ENCODE measurements at regions not wholly inside any gene's neighbourhood (a gene's known extent, or its start where the extent isn't known, plus 50 kb on each side); places are given as distances from the start of the nearest gene placed in this dataset.
"Not testable (repeated sequence)": the region's sequence is repeated elsewhere in the genome, so short reads cannot be mapped to it uniquely, and the experiment has no call there.

GRCh38 chr3:8143186-8143585 is 358.4 kb upstream of the LMCD1 start:
- no peak for DNase-seq (ENCODE audit: low read depth)

GRCh38 chr3:8145661-8146060 is 356.0 kb upstream of the LMCD1 start:
- DNase-seq (ENCODE audit: low read depth), result no peak

GRCh38 chr3:8147711-8148110 is 353.9 kb upstream of the LMCD1 start:
- no peak for DNase-seq (ENCODE audit: low read depth)

- DNase-seq (ENCODE audit: low read depth), result no peak
Measured at GRCh38 chr3:8152821-8153418, 348.7 kb upstream of the LMCD1 start.

GRCh38 chr3:8153800-8154199 is 347.8 kb upstream of the LMCD1 start:
- DNase-seq (ENCODE audit: low read depth), result no peak

- DNase-seq (ENCODE audit: low read depth), result no peak
Measured at GRCh38 chr3:8154617-8155016, 347.0 kb upstream of the LMCD1 start.

- DNase-seq (ENCODE audit: low read depth), result no peak
Measured at GRCh38 chr3:8156138-8156537, 345.5 kb upstream of the LMCD1 start.

- DNase-seq (ENCODE audit: low read depth), result no peak
Measured at GRCh38 chr3:8156831-8157230, 344.8 kb upstream of the LMCD1 start.

- DNase-seq (ENCODE audit: low read depth), result no peak
Measured at GRCh38 chr3:8157640-8158039, 344.0 kb upstream of the LMCD1 start.

GRCh38 chr3:8164145-8164544 is 337.5 kb upstream of the LMCD1 start:
- no peak for DNase-seq (ENCODE audit: low read depth)

- no peak for DNase-seq (ENCODE audit: low read depth)
Measured at GRCh38 chr3:8166014-8166413, 335.6 kb upstream of the LMCD1 start.

GRCh38 chr3:8170971-8171508 is 330.6 kb upstream of the LMCD1 start:
- no peak for DNase-seq (ENCODE audit: low read depth)

- DNase-seq (ENCODE audit: low read depth), result no peak
Measured at GRCh38 chr3:8173892-8174291, 327.7 kb upstream of the LMCD1 start.

GRCh38 chr3:8176759-8177483 is 324.7 kb upstream of the LMCD1 start:
- not testable (repeated sequence) for DNase-seq (ENCODE audit: low read depth)

GRCh38 chr3:8178516-8178915 is 323.1 kb upstream of the LMCD1 start:
- DNase-seq (ENCODE audit: low read depth), result not testable (repeated sequence)

GRCh38 chr3:8182904-8183303 is 318.7 kb upstream of the LMCD1 start:
- DNase-seq (ENCODE audit: low read depth), result no peak

GRCh38 chr3:8183627-8184026 is 318.0 kb upstream of the LMCD1 start:
- DNase-seq (ENCODE audit: low read depth), result no peak

GRCh38 chr3:8186213-8186612 is 315.4 kb upstream of the LMCD1 start:
- no peak for DNase-seq (ENCODE audit: low read depth)

- no peak for DNase-seq (ENCODE audit: low read depth)
Measured at GRCh38 chr3:8187996-8188395, 313.6 kb upstream of the LMCD1 start.

- DNase-seq (ENCODE audit: low read depth), result no peak
Measured at GRCh38 chr3:8189051-8189450, 312.6 kb upstream of the LMCD1 start.

GRCh38 chr3:8191406-8191805 is 310.2 kb upstream of the LMCD1 start:
- DNase-seq (ENCODE audit: low read depth), result no peak

GRCh38 chr3:8197384-8197783 is 304.2 kb upstream of the LMCD1 start:
- DNase-seq (ENCODE audit: low read depth), result no peak

GRCh38 chr3:8198605-8199004 is 303.0 kb upstream of the LMCD1 start:
- no peak for DNase-seq (ENCODE audit: low read depth)

- no peak for DNase-seq (ENCODE audit: low read depth)
Measured at GRCh38 chr3:8200996-8201395, 300.6 kb upstream of the LMCD1 start.
